ENCODE measurements at regions not wholly inside any gene's neighbourhood (a gene's known extent, or its start where the extent isn't known, plus 50 kb on each side); places are given as distances from the start of the nearest gene placed in this dataset.

GRCh38 chr21:28113718-28114117, 879.0 kb downstream of the LTN1 start:
- TF ChIP-seq CTCF (IDR thresholded peaks at IDR 0.05): no peak
- no peak for TF ChIP-seq POLR2A (IDR thresholded peaks at IDR 0.05)
- no peak for TF ChIP-seq EP300 (IDR thresholded peaks at IDR 0.05)
- TF ChIP-seq POLR2AphosphoS5 (IDR thresholded peaks at IDR 0.05): no peak
- no peak for ATAC-seq
- no peaks in the 10 kb centered on the region for H3K27me3 ChIP-seq

GRCh38 chr21:28112511-28112910, 880.2 kb downstream of the LTN1 start:
- peaks cover 0 to 6% (median 0%) of the 10 kb centered on the region in 3 donors for H3K9me3 ChIP-seq
- TF ChIP-seq POLR2A (IDR thresholded peaks at IDR 0.05): no peak
- TF ChIP-seq EP300 (IDR thresholded peaks at IDR 0.05): no peak
- no peak for TF ChIP-seq CTCF (IDR thresholded peaks at IDR 0.05)
- TF ChIP-seq POLR2AphosphoS5 (IDR thresholded peaks at IDR 0.05): no peak
- peak overlapping the region in 2 of 4 donors; percentile 62 to 74 for H3K27ac ChIP-seq
- no peak overlapping the region for H3K4me3 ChIP-seq
- H3K4me1 ChIP-seq: peaks cover 3 to 34% (median 4%) of the 10 kb centered on the region in 3 donors
- no peak for ATAC-seq
- H3K27me3 ChIP-seq: no peaks in the 10 kb centered on the region
- 52 to 58% methylated on average over 5 of the region's 5 CpGs for WGBS, 2 donors (ENCODE audit: low coverage in 1 of 2)
- H3K36me3 ChIP-seq: no peaks in the 10 kb centered on the region

More at GRCh38 chr21:28113718-28114117, 879.0 kb downstream of the LTN1 start:
- Histone ChIP-seq H3K4me1 (peaks cover 3 to 34% (median 4%) of the 10 kb centered on the region in 3 donors), H3K4me3 (no peak overlapping the region), H3K27ac (no peak overlapping the region), H3K36me3 (no peaks in the 10 kb centered on the region), H3K9me3 (peaks cover 0 to 6% (median 0%) of the 10 kb centered on the region in 3 donors)

- H3K36me3 ChIP-seq: no peaks in the 10 kb centered on the region
- TF ChIP-seq CTCF (IDR thresholded peaks at IDR 0.05): no peak
- TF ChIP-seq POLR2AphosphoS5 (IDR thresholded peaks at IDR 0.05): peak; percentile 91
- H3K27ac ChIP-seq: peak overlapping the region; percentile 8 to 74 (median 66)
- peak; percentile 91 for ATAC-seq
- H3K27me3 ChIP-seq: no peaks in the 10 kb centered on the region
- WGBS, 2 donors (ENCODE audit: low coverage in 1 of 2): 10 to 11% methylated on average over 6 to 7 of the region's 7 CpGs
- peak overlapping the region in 1 of 2 donors; percentile 14 for H3K4me3 ChIP-seq
- peaks cover 3 to 34% (median 4%) of the 10 kb centered on the region in 3 donors for H3K4me1 ChIP-seq
- peaks cover 0 to 6% (median 0%) of the 10 kb centered on the region in 3 donors for H3K9me3 ChIP-seq
Measured at GRCh38 chr21:28111151-28111619, 881.5 kb downstream of the LTN1 start.

- no peaks in the 10 kb centered on the region for H3K27me3 ChIP-seq
- 23 to 26% methylated on average over 3 of the region's 3 CpGs for WGBS, 2 donors (ENCODE audit: low coverage in 1 of 2)
- ATAC-seq: no peak
- no peaks in the 10 kb centered on the region for H3K36me3 ChIP-seq
- H3K9me3 ChIP-seq: peaks cover 0 to 6% (median 0%) of the 10 kb centered on the region in 3 donors
- peak overlapping the region; percentile 8 to 74 (median 66) for H3K27ac ChIP-seq
- no peak overlapping the region for H3K4me3 ChIP-seq
- peaks cover 3 to 34% (median 4%) of the 10 kb centered on the region in 3 donors for H3K4me1 ChIP-seq
- TF ChIP-seq EP300 (IDR thresholded peaks at IDR 0.05): no peak
- no peak for TF ChIP-seq CTCF (IDR thresholded peaks at IDR 0.05)
- TF ChIP-seq POLR2AphosphoS5 (IDR thresholded peaks at IDR 0.05): no peak
- no peak for TF ChIP-seq POLR2A (IDR thresholded peaks at IDR 0.05)
Measured at GRCh38 chr21:28110716-28111115, 882.0 kb downstream of the LTN1 start.

- Histone ChIP-seq H3K4me1 (peaks cover 3 to 34% (median 4%) of the 10 kb centered on the region in 3 donors), H3K4me3 (no peak overlapping the region), H3K27ac (peak overlapping the region; percentile 8 to 74 (median 62)), H3K9me3 (peaks cover 0 to 6% (median 0%) of the 10 kb centered on the region in 3 donors), H3K27me3 (no peaks in the 10 kb centered on the region), H3K36me3 (no peaks in the 10 kb centered on the region)
- 89 to 100% methylated on average over 1 of the region's 1 CpG for WGBS, 2 donors (ENCODE audit: low coverage in 1 of 2)
- no peak for ATAC-seq
- TF ChIP-seq POLR2AphosphoS5 (IDR thresholded peaks at IDR 0.05): no peak
- no peak for TF ChIP-seq CTCF (IDR thresholded peaks at IDR 0.05)
- TF ChIP-seq POLR2A (IDR thresholded peaks at IDR 0.05): no peak
- no peak for TF ChIP-seq EP300 (IDR thresholded peaks at IDR 0.05)
Measured at GRCh38 chr21:28110074-28110473, 882.6 kb downstream of the LTN1 start.
